ENCODE measurements at regions not wholly inside any gene's neighbourhood (a gene's known extent, or its start where the extent isn't known, plus 50 kb on each side); places are given as distances from the start of the nearest gene placed in this dataset.

DNA sequence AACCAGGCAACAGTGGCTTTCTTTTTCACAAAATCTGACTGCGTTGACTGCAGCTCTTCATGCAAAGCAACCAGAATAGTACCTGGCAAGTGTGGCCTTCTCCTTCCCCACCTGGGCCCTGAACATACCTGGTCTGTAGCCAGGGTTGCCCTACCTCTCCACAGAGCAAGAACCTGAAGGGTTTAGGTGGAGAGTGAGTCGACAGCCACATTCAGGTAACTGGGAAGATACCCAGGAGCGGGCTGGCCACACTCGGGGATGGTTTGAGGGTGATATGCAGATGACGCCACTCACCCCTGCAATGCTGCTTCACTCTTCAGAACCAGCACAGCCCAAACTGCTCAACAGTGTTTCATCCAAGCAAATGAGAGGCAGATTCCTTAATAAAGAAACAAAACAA lies 117.3 kb downstream of the TTC32 start:
- TF ChIP-seq GATA3 (IDR thresholded peaks at IDR 0.05; ENCODE audit: low read depth, low read length) (no peak), GATA2 (IDR thresholded peaks at IDR 0.05; ENCODE audit: low read depth, low read length) (no peak)

- TF ChIP-seq GATA3 (IDR thresholded peaks at IDR 0.05; ENCODE audit: low read depth, low read length) (no peak), GATA2 (IDR thresholded peaks at IDR 0.05; ENCODE audit: low read depth, low read length) (no peak)
Measured at GRCh38 chr2:19783935-19784334, 117.8 kb downstream of the TTC32 start.

DNA sequence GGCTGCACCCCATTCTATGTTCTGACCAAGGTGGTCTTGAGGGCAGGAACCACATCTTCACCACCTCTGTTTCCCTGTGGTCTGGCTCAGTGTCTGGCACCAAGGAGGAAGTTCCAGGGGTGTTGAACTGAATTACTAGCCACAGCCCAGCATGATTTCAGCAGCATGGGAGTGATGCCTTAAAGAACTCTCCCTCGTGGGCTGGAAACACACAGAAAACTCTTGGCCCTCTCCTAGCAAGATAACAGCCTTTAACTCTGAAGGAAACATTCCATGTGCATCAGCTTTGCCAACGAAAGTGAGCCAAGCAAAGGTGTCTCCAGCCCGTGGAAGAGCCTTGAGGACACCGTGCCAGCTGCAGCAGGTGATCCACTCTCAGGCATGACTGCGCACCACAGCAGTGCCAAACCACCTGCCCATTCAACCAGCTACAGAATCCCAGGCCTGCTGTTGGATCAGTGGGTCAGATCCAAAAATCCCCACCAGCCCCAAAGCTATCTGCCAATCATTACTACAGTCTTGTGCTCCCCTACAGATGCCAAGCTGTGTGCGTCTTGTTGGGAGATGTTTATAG lies 124.8 kb downstream of the TTC32 start:
- TF ChIP-seq GATA3 (IDR thresholded peaks at IDR 0.05; ENCODE audit: low read depth, low read length) (no peak), GATA2 (IDR thresholded peaks at IDR 0.05; ENCODE audit: low read depth, low read length) (no peak)

GRCh38 chr2:19775838-19776237 lies 125.9 kb downstream of the TTC32 start:
- no peak for TF ChIP-seq GATA2 (IDR thresholded peaks at IDR 0.05; ENCODE audit: low read depth, low read length)
- TF ChIP-seq GATA3 (IDR thresholded peaks at IDR 0.05; ENCODE audit: low read depth, low read length) = no peak

DNA sequence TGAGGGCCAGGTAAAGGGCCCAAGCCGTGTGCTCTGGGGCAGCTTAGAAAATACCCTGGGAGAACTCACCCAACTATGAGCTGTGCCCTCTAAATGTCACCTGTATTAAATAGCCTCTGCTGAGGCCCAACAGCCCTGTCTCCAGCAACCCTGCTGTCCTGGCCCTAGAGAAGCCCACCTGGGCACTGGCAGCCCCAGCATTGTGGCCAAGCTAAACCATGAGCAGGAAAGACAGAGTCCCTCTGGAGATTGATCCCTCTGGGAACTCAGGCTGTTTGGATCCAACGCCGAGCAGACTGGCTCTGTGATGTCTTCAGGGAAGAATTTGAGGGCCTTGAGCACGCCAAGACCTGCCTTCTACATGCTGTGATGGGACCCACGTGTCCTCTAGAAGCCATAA lies 126.5 kb downstream of the TTC32 start:
- no peak for TF ChIP-seq GATA3 (IDR thresholded peaks at IDR 0.05; ENCODE audit: low read depth, low read length)
- no peak for TF ChIP-seq GATA2 (IDR thresholded peaks at IDR 0.05; ENCODE audit: low read depth, low read length)

- TF ChIP-seq GATA2 (IDR thresholded peaks at IDR 0.05; ENCODE audit: low read depth, low read length) = no peak
- TF ChIP-seq GATA3 (IDR thresholded peaks at IDR 0.05; ENCODE audit: low read depth, low read length) = no peak
Measured at GRCh38 chr2:19774805-19775176, 127.0 kb downstream of the TTC32 start.

DNA sequence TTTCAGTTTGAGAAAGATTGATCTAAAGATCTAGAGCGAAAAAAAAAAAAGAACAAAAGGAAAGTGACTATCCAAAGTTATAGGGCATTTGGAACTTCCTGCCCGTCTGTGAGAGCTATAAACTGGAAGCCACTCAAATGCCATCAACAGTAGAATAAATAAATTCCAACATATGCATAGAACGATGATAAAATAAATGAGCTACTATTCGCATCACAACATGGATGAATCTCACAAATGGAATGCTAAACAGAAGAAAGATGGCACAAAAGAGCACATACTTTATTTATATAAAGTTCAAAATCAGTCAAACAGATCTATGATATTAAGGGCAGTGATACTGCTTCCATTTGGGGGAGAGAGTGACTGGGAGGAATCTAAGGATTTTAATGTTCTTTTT lies 128.8 kb downstream of the TTC32 start:
- TF ChIP-seq GATA2 (IDR thresholded peaks at IDR 0.05; ENCODE audit: low read depth, low read length) (no peak), GATA3 (IDR thresholded peaks at IDR 0.05; ENCODE audit: low read depth, low read length) (no peak)

GRCh38 chr2:19769513-19769912 lies 132.3 kb downstream of the TTC32 start:
- no peak for TF ChIP-seq GATA2 (IDR thresholded peaks at IDR 0.05; ENCODE audit: low read depth, low read length)
- TF ChIP-seq GATA3 (IDR thresholded peaks at IDR 0.05; ENCODE audit: low read depth, low read length) = no peak

GRCh38 chr2:19767899-19768298 lies 133.9 kb downstream of the TTC32 start:
- TF ChIP-seq GATA2 (IDR thresholded peaks at IDR 0.05; ENCODE audit: low read depth, low read length) = no peak

DNA sequence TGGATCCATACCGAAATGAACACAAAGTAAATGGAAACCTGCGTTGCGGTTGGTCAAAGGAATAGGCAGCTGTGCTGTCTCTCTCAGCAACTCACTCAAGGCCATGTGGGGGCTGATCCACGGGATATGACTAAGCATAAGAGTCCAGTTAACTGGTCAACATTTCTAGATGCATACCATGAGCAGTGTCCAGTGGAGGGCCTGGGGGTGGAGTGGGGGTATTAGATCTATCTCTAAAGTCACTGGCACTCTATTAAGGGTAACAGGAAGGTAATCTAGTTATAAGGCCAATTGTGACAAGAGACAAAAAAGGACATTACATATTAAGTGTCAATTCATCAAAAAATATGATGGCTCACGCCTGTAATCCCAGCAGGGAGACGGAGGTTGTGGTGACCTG lies 136.8 kb downstream of the TTC32 start:
- TF ChIP-seq GATA2 (IDR thresholded peaks at IDR 0.05; ENCODE audit: low read depth, low read length) (no peak), GATA3 (IDR thresholded peaks at IDR 0.05; ENCODE audit: low read depth, low read length) (no peak)

DNA sequence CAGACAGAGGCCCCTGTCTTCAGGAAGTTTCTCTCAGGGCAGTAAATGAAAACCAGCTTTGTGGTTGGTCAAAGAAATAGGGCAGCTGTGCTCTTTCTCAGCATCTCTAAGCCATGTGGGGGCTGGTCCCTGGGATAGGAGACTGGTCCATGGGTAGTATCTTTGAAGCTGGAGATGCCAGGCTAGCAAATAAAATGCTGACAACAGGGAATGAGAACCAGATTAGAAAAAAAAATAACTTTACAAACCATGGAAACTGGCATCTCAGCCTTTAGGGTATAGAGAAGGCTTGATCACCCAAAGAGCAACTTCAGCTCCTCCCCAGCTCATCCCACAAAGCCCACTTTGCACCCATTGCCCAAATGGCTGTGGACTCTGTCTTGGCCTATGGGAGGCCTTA lies 138.1 kb downstream of the TTC32 start:
- TF ChIP-seq GATA3 (IDR thresholded peaks at IDR 0.05; ENCODE audit: low read depth, low read length) = no peak

- TF ChIP-seq GATA2 (IDR thresholded peaks at IDR 0.05; ENCODE audit: low read depth, low read length) = no peak
- no peak for TF ChIP-seq GATA3 (IDR thresholded peaks at IDR 0.05; ENCODE audit: low read depth, low read length)
Measured at GRCh38 chr2:19762959-19763605, 138.7 kb downstream of the TTC32 start.

GRCh38 chr2:19762142-19762541 lies 139.6 kb downstream of the TTC32 start:
- TF ChIP-seq GATA2 (IDR thresholded peaks at IDR 0.05; ENCODE audit: low read depth, low read length) = no peak

GRCh38 chr2:19759880-19760279 lies 141.9 kb downstream of the TTC32 start:
- no peak for TF ChIP-seq GATA2 (IDR thresholded peaks at IDR 0.05; ENCODE audit: low read depth, low read length)
- no peak for TF ChIP-seq GATA3 (IDR thresholded peaks at IDR 0.05; ENCODE audit: low read depth, low read length)

DNA sequence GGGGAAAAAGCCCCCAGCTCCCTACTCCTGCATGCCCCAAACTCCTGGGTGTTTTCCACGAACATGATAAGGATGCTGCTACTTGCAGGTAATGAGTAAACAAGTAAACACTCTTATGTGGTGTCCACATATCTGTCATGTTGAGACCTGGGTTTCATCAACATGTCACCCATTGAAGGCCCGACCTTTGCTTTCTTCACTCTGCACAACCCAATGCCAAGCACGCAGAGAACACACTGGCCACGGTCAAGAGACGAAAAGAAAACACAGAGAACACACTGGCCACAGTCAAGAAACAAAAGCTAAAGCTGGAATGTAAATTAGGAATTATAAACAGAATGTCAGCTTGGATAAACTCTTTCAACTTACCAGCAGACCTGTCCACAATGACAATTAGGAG lies 143.1 kb downstream of the TTC32 start:
- TF ChIP-seq GATA2 (IDR thresholded peaks at IDR 0.05; ENCODE audit: low read depth, low read length) (no peak), GATA3 (IDR thresholded peaks at IDR 0.05; ENCODE audit: low read depth, low read length) (no peak)

DNA sequence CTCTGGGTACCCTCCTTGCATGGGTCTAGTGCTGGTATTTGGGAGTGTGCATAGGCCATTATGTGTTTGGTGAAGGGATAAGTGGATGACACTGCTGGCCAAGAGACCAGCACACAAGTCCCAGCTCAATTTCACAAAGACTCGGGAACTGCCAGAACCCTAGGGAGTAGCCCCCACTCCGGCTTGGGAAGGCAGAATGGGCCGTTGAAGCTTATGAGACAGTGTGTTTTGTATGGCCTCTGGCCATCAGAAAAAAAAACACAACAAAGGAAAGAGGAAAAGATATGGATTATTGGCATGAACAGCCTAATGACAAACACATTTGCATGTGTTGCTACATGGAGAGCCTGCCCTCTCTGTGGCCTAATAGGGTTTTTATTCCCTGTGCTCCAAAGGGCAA lies 144.2 kb downstream of the TTC32 start:
- no peak for TF ChIP-seq GATA2 (IDR thresholded peaks at IDR 0.05; ENCODE audit: low read depth, low read length)
- no peak for TF ChIP-seq GATA3 (IDR thresholded peaks at IDR 0.05; ENCODE audit: low read depth, low read length)
